ENCODE measurements at regions not wholly inside any gene's neighbourhood (a gene's known extent, or its start where the extent isn't known, plus 50 kb on each side); places are given as distances from the start of the nearest gene placed in this dataset.

DNA sequence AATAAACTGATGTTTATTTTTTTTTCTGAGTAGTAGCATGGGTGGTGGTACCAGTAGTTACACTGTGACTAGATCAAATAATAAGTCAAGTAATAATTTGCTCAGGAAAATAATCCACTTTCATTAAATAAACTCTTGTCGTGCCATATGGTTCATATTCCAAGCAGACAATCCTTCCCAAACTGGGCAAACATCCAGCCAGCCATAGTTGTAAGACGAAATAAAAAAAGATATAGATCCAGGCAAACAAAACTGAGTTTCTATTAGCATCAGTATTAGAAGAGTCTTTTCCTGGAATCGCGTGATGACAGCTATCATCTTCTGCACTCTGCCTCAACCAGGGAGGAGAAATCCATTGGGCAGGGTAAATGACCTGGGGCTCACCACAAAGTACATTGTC lies 508.4 kb upstream of the GOT2 start:
- DNase-seq (ENCODE audit: insufficient read length) (no peak), FAIRE-seq (no peak)
- TF ChIP-seq POLR2A (IDR thresholded peaks at IDR 0.05; ENCODE audit: low read depth, low read length) (no peak), TAF1 (IDR thresholded peaks at IDR 0.05; ENCODE audit: borderline replicate concordance, low read depth, low read length) (no peak), POLR2AphosphoS5 (IDR thresholded peaks at IDR 0.05; ENCODE audit: low read depth, low read length) (no peak)

DNA sequence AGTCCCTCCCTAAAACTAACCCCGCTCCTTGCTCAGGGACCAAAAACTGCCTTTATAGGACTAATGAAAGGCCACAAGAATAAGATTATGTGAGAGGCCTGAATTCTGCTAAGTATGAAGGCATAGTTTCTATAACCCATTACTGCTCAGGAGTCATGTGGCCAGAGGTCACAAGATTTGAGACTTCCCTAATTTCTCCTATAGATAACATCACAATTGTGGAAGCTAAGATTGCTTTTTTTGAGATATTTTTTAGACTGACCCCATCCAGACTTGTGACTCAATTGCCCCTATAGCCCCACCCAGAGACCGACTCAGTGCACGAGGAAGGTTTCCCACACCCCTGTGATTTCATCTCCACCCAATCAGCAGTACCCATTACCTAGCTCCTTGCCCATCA lies 504.1 kb upstream of the GOT2 start:
- FAIRE-seq (no peak), DNase-seq (ENCODE audit: insufficient read length) (no peak)
- no peak for TF ChIP-seq POLR2AphosphoS5 (IDR thresholded peaks at IDR 0.05; ENCODE audit: low read depth, low read length)
- TF ChIP-seq POLR2A (IDR thresholded peaks at IDR 0.05; ENCODE audit: low read depth, low read length) = no peak
- no peak for TF ChIP-seq TAF1 (IDR thresholded peaks at IDR 0.05; ENCODE audit: borderline replicate concordance, low read depth, low read length)

DNA sequence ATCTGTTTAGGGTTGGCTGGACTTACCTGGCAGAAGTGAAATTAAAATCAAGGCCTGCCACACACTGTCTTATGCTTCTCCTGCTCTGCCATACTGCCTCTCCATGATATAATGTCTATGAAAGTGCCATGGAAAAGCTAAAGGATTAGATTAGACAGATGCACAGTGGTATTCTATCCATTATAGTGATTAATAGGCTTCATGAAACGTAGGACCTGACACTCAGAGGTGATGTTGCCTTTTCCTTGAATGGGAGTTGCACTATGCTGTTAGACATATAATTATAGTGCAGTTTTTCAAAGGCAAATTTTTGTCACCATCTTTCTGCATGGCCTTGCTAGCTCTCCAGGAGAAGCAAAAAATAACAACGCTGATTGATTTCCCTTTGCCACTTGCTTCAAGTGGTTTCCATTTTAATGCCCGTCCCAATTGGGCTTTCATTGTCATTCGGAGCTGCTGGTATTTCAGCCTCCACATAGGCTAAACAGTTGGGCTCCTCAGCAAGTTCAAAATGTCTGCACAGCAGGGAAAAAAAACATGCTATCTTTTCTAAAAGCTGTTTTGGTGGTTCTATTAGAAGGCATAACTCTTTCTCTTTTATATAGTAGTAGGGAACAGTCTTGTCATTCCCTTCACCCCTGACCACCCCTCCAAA lies 502.8 kb upstream of the GOT2 start:
- TF ChIP-seq TAF1 (IDR thresholded peaks at IDR 0.05; ENCODE audit: borderline replicate concordance, low read depth, low read length) (no peak), POLR2AphosphoS5 (IDR thresholded peaks at IDR 0.05; ENCODE audit: low read depth, low read length) (no peak), POLR2A (IDR thresholded peaks at IDR 0.05; ENCODE audit: low read depth, low read length) (no peak)
- FAIRE-seq (no peak), DNase-seq (ENCODE audit: insufficient read length) (no peak)

DNA sequence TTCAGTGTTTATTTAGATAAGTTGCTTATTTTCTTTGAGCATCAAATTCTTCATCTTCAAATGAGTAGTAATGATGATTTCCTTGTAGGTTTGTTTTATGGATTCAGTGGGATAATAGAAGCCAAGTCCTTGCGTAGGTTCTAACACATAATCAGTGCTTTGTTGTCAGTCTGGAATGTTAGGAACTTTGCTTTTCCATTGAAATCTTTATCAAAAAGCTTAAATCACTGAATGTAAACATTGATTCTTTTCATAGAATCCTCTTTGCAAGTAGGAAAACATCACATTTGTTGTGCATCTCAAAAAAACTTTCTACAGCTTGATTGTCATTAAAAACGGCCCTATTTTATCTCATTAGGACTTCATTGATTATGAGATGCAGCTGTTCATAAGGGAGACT lies 490.3 kb upstream of the GOT2 start:
- DNase-seq (ENCODE audit: insufficient read length) = no peak
- TF ChIP-seq TAF1 (IDR thresholded peaks at IDR 0.05; ENCODE audit: borderline replicate concordance, low read depth, low read length) = no peak
- no peak for TF ChIP-seq POLR2A (IDR thresholded peaks at IDR 0.05; ENCODE audit: low read depth, low read length)
- TF ChIP-seq POLR2AphosphoS5 (IDR thresholded peaks at IDR 0.05; ENCODE audit: low read depth, low read length) = no peak
- FAIRE-seq = no peak

DNA sequence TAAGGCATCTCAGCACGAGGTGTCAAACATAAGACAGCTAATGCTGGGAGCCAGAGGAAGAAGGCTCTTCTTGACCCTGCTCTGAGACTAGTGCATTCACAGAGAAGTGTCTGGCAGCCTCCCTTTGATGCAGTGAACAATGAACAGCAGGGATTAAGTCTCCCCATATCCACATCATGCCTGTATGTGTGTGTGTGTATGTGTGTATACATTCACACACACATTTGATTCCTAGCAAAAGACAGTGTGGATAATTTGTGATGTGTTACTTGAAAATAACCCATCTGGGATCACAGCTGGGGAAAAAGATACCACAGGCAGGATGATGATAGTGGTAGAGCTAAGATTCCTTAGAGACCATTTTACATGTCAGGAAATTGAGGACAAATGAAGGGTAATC lies 485.9 kb upstream of the GOT2 start:
- no peak for FAIRE-seq
- TF ChIP-seq POLR2A (IDR thresholded peaks at IDR 0.05; ENCODE audit: low read depth, low read length) (no peak), POLR2AphosphoS5 (IDR thresholded peaks at IDR 0.05; ENCODE audit: low read depth, low read length) (no peak), TAF1 (IDR thresholded peaks at IDR 0.05; ENCODE audit: borderline replicate concordance, low read depth, low read length) (no peak)
- no peak for DNase-seq (ENCODE audit: insufficient read length)

DNA sequence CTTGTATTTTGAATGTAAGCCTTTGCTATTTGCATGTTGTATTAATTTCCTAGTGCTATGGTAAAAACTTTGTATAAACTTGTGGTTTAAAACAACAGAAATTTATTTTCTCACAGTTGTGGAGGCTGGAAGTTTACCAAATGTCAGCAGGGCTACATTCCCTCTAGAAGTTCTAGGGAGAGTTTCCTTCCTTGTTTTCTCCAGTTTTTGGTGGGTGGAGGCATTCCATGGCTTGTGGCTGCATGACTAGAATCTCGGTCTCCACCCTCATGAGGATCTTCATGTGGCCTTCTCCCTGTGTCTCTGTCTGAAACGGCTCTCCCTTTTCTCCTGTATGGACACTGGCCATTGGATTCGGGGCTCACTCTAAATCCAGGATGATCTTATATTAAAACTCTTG lies 482.2 kb upstream of the GOT2 start:
- no peak for FAIRE-seq
- no peak for DNase-seq (ENCODE audit: insufficient read length)
- TF ChIP-seq POLR2AphosphoS5 (IDR thresholded peaks at IDR 0.05; ENCODE audit: low read depth, low read length) (no peak), TAF1 (IDR thresholded peaks at IDR 0.05; ENCODE audit: borderline replicate concordance, low read depth, low read length) (no peak), POLR2A (IDR thresholded peaks at IDR 0.05; ENCODE audit: low read depth, low read length) (no peak)

DNA sequence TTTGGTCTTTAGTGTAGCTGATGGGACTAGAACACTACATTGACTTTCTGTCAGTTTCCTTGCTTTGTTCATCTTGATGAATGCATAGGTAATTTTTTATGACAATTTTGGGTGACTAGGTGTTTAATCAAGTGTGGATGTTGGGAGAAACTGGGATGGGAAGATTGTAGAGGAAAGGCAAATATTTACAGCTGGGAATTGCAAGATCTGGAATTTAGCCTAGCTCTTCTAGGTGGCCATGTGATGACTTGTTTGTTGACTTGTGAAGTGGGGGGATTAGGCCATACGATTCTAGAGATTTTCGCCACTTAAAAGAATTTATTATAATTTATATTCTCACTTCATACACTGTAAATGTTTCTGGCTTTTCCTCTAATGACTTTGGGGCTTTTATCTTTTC lies 480.3 kb upstream of the GOT2 start:
- FAIRE-seq = no peak
- TF ChIP-seq POLR2A (IDR thresholded peaks at IDR 0.05; ENCODE audit: low read depth, low read length) (no peak), POLR2AphosphoS5 (IDR thresholded peaks at IDR 0.05; ENCODE audit: low read depth, low read length) (no peak), TAF1 (IDR thresholded peaks at IDR 0.05; ENCODE audit: borderline replicate concordance, low read depth, low read length) (no peak)
- DNase-seq (ENCODE audit: insufficient read length) = no peak

DNA sequence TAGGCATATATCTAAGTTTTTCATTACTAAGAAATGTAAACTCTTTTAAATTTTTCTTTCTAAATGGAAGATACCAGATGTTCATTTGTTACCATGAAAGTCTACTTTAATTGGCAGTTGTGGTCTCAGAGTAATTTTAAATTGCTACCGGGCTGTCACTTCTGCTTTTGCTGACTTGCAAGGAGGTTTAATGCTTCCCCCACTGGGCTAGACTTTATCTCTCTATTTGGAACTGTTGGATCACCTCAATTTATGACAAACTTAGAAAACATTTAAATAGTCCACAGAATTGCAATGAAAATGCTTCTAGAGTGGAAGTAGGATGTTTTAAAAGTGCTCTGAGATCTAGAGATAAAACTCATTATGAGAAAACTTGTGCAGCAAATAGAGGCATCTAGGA lies 479.8 kb upstream of the GOT2 start:
- FAIRE-seq = no peak
- no peak for TF ChIP-seq POLR2A (IDR thresholded peaks at IDR 0.05; ENCODE audit: low read depth, low read length)
- TF ChIP-seq TAF1 (IDR thresholded peaks at IDR 0.05; ENCODE audit: borderline replicate concordance, low read depth, low read length) = no peak
- TF ChIP-seq POLR2AphosphoS5 (IDR thresholded peaks at IDR 0.05; ENCODE audit: low read depth, low read length) = no peak
- DNase-seq (ENCODE audit: insufficient read length) = no peak

DNA sequence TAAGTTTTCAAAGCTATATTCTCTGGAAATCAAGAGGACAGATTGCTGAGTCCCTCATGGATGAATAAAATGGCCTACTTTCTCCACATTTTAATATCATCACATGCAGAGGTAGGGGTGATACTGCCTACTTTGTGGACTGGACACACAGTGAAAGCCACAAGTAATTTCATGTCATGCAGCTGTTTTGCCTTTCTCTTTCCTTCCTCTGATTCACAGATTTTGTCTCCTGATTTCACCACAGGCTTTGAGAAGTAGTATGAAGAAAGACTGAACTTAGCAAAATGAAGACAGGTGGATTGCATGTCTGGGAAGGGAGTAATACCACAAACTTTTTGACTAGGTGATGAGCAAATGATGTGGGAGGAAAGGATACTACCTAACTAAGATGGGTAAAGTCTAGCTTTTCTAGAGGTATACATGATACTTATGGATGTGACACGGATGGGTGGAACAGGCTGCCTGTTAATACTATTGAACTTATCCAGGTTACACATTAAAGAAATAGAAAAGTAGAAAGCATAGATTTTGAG lies 478.4 kb upstream of the GOT2 start:
- no peak for TF ChIP-seq POLR2AphosphoS5 (IDR thresholded peaks at IDR 0.05; ENCODE audit: low read depth, low read length)
- TF ChIP-seq TAF1 (IDR thresholded peaks at IDR 0.05; ENCODE audit: borderline replicate concordance, low read depth, low read length) = no peak
- TF ChIP-seq POLR2A (IDR thresholded peaks at IDR 0.05; ENCODE audit: low read depth, low read length) = no peak
- DNase-seq (ENCODE audit: insufficient read length) (no peak), FAIRE-seq (no peak)

DNA sequence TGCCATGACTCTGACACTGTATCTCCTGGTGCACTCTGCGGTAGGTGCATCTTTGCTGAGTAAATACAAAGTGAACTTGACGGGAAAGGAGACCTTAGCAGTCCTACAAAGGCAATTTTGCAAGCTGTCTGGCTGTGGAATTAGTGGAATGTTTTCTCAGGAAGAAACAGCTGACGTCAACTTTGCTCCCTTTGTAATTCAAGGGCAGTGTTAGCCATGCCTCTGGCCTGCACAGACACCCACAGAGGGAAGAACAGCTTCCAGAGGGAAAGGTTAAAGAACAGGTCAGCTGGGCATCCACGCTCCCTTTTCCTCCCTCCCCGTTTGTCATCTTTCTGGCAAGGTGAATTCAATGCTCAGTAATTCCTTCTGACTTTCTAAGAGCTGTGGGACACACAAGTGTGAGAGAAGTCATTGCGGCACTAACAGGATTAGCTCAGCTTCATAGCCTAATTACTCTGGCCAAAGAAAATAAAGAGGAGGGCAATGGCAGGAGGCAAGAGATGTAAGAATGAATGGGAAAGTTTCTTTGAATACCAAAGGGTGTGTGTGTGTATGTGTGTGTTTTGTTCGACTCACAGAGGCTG lies 476.9 kb upstream of the GOT2 start:
- DNase-seq (ENCODE audit: insufficient read length) (no peak), FAIRE-seq (no peak)
- no peak for TF ChIP-seq TAF1 (IDR thresholded peaks at IDR 0.05; ENCODE audit: borderline replicate concordance, low read depth, low read length)

DNA sequence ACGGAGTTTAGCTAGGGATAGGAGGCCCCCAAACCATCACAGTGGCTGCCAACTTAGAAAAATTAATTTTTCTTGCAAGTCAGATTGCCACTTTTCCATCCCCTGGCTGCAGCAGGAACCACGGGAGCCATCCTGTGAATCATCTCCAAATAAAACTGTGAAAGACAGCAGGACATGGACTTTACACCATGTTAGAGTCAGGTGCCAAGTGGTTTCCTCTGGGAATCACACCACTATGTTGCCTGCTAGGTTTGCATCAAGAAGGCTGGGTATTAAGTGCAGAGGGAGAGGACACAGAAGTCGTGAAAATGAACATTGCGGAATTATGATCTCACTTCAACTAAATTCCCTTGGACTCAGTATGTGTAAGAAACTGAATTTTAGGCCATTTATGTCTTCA lies 471.3 kb upstream of the GOT2 start:
- TF ChIP-seq POLR2A (IDR thresholded peaks at IDR 0.05; ENCODE audit: low read depth, low read length) (no peak), POLR2AphosphoS5 (IDR thresholded peaks at IDR 0.05; ENCODE audit: low read depth, low read length) (no peak), TAF1 (IDR thresholded peaks at IDR 0.05; ENCODE audit: borderline replicate concordance, low read depth, low read length) (no peak)
- FAIRE-seq = no peak
- DNase-seq (ENCODE audit: insufficient read length) = no peak

DNA sequence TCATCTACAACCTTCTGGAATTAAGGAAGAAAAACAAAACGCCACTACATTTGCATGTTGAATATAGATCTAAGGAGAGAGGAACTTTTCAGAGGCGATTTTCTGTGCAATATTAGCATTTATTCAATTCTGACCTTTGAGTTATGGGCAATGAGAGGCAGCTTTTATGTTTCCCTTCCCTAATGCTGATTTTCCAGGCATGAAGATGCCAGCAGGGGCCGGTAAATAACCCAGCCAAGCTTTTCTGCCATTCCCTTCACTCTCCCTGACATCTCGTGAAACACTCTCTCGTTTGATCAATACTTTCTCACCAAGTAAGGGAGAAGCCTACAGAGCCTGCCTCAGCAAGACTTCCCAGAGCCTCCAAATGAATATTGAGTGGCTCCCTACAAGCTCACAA lies 470.5 kb upstream of the GOT2 start:
- no peak for FAIRE-seq
- no peak for TF ChIP-seq POLR2A (IDR thresholded peaks at IDR 0.05; ENCODE audit: low read depth, low read length)

More for the DNA sequence above, 470.5 kb upstream of the GOT2 start:
- DNase-seq (ENCODE audit: insufficient read length) = no peak

All from GM12892 (cell line).